ENCODE measurements at regions not wholly inside any gene's neighbourhood (a gene's known extent, or its start where the extent isn't known, plus 50 kb on each side); places are given as distances from the start of the nearest gene placed in this dataset.
"Not testable (repeated sequence)": the region's sequence is repeated elsewhere in the genome, so short reads cannot be mapped to it uniquely, and the experiment has no call there.

DNA sequence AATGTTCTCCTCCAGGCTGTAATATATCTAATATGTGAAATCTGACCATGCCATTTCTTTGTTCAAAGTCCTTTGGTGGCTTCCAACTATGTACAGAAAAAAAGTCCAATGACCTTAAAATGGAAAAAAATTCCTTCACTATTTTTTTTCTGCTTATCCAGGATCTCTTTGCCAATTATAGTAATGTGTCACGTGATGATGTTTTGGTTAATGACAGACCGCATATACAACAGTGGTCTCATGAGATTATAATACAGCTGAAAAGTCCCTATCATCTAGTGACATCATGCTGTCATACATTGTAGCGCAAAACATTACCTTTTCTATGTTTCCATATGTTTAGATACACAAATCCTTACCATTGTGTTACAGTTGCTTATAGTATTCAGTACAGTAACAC, 477.6 kb downstream of the TMEM232 start:
- no peak for DNase-seq (ENCODE audit: low spot score)

DNA sequence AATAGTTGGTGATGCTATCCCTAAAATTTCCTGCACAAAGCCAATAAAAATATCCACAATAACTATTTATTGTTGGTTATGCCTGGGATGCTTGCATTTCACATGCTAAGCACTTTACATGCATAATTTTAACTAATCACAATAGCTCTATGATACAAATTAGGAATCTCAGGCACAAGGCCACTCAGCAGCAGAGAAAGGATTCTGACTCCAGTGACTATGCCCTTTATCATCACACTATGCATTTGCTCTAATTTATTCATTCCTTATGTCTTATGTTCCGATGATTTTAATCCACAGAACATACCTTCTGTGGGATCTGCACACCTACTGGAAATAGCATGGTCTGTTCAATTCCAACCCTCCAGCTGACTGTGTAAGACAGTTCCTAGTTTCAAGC, 476.1 kb downstream of the TMEM232 start:
- DNase-seq (ENCODE audit: low spot score), result no peak

DNA sequence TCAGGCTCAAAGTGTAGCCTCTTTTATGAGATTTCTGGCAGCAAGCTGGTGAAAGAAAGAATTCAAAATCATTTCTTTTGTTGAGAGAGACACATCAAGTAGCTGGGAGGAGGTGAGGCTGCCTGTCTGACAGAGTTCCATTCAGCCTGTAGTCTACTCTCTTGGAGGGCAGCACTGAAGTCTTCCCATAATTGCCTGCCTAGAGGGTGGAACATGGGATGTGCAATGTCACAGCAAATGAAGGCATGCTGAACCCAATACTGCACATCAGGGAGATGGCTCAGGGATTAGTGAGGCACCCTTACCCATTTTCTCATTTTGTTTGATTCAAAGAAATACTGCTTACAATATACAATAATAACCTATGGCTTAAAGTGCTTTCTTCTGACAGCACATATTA, 475.7 kb downstream of the TMEM232 start:
- DNase-seq (ENCODE audit: low spot score), result no peak

DNA sequence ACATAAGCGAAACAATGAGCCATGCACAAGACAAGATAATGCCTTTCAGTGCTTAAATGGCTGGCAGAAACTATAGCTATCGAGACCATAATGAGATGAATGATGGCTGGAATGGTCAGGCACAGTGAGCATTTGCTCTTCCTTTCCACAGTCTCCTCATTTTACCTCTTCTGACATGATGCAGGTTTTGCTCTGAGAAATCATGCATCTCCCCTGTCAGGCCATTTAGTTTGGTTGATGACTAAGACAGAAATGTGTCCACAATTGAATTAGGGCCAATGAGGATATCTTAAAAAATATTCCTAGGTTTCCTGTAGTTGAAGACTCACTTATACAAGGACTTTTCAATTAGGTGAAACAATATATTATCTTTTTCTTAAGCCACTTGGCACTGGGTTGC, 475.1 kb downstream of the TMEM232 start:
- DNase-seq (ENCODE audit: low spot score), result no peak

DNA sequence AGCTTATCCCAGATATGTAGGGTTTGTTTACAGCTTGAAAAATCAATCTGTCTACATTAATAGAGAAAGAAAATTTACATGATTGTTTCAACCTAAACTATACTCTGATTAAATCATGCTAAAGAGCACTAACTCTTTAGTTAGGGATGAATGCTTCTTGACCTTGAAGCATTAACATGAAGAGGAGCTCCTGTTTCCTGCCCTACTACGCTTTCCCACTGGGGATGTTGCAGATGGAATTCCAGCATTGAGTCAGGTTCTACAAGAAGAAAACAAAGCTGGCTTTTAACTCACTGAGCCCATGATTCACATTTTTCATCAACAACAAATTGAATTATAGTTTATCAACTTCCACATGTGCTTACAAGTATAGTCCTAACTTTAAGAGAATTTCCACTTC, 471.3 kb downstream of the TMEM232 start:
- DNase-seq (ENCODE audit: low spot score), result no peak

DNA sequence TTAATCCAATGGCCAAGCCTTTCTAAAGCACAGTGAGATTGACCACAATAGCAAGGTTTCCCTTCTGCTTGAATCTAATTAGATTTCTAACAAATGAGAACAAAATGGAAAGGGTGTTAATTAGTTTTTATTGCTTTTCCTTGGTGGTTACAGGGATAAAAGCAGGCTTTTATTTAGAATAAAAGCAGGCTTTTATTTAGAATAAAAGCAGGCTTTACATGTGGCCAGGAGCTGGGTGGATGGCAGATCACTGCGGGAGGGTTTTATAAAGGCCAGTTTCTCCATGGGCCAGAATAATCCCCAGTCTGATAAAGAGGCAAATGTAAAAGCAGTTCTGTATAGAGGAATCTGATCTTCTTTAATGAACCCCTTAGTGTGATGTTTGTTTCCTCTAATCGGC, 470.2 kb downstream of the TMEM232 start:
- no peak for DNase-seq (ENCODE audit: low spot score)

DNA sequence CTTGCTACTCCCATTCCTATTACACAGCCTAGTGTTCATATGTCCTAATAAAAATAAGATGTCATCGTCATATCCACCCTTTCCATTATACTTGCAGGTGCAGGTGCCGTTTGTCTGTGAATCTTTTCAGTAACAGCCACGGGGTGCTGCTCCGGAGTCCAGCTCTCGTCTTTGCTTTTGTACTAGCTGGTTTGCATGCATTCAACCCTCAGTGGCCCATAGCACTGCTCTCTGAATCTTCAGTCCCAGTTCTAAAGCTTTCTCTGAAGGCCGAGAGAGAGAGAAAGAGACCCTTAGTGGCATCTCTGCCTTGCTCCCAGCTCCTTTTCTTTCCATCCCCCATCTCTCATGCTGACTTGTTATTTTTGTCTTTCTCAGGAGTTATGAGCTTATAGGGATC, 468.5 kb downstream of the TMEM232 start:
- no peak for DNase-seq (ENCODE audit: low spot score)

DNA sequence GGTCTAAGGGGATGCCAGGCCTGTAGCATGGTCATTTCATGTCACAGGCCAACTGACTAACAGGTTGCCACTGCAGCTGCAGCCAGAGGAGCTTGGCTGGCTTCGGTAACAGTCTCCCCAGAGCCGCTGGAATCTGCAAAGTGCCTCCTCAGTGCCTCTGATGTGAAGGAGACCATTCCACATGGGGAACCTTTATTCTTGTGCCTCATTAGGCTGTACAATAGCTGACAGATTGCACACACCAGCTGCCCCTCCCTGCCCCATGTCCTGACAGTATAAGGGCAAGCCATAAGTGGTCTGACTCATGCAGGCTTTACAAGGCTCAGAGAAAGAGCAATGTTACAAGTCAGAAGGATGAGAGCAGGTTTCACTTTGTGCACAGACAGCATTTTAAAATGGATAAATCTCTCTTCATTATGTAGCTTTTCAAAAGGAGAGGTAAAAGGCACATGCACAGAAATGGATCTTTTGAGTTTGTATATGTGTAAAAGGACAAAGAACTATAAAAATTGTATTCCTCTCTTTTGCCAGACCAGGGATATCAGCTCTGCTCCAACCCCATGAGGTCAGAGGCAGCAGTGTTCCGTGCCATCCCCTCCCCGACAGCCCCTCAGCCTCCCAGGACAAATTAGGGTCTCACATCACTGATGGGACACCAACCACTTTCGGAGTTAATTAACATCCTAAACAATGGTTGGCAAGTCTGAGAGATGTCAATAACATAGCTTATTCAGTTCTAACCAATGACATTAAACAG, 467.8 kb downstream of the TMEM232 start:
- DNase-seq (ENCODE audit: low spot score), result peak; percentile 34

DNA sequence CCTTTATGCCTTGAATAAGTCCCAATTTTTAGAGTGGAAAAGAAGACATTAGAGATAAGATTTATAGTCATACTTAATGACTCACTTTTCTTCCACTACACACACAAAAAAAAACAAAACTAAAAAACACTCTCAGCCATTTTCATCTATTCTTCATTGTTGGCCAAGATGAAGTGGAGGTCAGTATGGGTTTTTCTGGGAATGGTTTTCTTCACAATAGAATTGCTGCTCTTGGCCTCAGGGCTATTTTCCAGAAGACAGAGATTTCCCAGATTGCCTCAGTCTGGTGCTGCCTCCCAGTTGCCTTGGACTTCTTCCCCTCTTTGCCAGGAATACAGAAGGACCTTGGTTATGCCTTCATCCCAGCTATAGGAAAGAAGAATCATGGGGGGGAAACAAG, 463.7 kb downstream of the TMEM232 start:
- DNase-seq (ENCODE audit: low spot score), result no peak

DNA sequence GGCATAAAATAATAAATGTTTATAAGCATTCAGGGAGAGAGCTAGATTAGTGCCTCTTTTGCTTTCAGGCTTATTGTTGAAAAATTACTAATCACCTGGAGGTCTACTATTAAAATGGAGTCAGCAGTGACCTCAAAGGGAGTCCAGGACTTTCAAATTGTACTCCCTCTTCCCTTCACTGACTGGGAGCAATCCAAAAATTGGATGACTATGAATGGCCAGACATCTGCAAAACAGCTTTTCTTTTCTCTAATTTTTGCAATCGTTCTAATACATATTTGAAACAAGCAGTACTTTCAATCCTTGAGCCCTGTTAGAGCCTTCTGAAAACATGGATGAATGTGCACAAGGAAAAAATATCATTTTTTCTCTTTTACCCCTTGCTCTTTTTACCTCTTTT, 461.8 kb downstream of the TMEM232 start:
- DNase-seq (ENCODE audit: low spot score), result no peak

DNA sequence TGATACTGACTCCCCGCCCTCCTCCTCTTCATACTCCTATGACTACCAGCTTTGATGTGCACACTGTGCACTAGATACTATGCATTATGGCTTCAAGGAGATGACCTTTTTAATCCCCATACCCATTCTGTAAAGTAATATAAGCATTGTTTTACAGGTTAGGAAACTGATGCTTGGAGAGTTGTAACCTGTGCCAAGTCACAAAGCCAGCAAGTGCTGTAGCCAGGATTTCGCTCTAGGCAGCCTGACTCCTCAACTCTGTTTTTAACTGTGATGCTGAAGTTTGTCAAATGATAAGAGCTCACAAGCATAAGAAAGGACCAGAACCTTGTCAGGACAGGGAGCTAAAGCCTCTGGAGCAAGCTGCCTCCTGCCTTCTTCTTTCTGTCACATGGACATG, 461.3 kb downstream of the TMEM232 start:
- no peak for DNase-seq (ENCODE audit: low spot score)

DNA sequence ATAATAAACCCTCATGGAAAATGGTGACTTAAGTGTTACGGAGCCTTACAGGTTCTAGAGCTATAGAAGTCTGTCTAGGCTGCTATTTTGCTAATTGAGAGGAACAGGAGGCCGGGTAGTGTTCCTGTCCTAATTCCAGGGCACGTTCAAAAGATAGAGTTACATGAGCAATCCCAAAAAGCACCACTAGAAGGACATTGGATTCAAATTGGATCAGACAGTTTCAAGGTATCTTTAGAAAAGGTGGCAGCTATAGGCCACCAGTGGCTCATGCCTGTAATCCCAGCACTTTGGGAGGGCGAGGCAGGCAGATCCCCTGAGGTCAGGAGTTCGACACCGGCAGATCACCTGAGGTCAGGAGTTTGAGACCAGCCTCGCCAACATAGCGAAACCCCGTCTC, 458.8 kb downstream of the TMEM232 start:
- DNase-seq (ENCODE audit: low spot score), result no peak

DNA sequence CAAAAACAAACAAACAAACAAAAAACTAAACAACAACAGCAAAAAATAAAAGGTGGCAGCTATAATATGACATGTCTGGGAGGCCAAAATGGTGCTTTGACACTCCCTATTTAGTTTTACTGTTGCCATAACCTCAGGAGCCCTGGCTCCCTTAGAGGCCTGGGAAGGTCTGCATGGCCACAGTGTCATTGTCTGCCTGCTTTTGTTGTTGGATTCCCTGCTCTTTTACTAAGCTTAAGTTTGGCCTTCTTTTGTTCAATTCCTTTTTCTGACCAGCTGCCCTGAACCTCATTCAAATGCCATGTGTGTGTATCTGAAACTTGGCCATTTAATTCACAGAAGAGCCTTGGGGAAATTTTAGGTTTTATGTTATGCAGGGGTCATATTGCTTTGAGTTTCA, 458.2 kb downstream of the TMEM232 start:
- DNase-seq (ENCODE audit: low spot score), result no peak

DNA sequence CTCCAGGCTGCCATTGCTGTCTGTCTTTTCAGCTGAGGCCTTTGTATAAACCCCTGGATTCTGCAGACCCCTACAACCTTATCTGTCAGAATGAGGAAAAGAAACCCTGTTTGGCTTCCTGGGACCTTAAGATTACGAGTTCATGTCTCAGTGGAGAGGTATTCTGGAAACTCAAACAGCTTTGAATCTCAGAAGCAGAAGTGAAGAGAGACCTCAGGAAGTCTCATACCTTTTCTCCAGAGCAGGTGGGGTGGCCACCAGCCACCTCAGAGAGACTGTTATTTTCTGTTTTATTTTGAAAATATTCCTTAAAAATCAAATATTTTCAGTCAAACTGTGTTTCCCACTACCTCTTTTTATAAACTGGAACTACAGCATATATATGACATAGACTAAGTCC, 457.5 kb downstream of the TMEM232 start:
- no peak for DNase-seq (ENCODE audit: low spot score)

DNA sequence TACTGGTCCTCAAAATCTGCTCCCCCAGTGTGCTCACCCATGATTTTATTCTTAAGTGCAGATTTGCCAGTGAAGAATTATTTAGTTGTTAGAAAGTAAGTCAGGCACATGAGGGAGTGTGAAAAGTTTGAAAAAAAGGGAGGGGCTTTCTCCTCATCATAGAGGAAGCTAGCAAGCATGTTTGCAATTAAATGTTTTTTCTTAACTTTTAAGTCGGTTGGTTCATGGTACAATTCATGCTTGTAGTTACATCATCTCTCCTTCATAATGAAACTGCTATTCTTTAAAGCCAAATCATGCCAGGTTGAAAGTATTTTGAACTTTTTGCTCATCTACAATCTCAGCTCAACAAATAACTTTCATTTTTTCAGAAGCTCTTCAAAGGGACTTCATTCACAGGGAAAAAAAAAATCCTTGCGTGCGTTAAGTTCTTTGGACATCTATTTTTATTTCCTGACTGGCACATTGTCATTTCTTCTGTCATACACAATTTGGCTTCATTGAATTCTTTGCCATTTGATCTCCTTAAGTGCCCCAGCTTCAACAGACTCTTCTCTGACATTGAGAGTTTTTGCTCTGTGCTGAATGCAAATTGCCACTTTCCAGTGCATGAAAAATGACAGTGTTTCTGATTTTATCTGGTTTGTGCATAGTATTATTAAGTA, 456.9 kb downstream of the TMEM232 start:
- DNase-seq (ENCODE audit: low spot score), result no peak

DNA sequence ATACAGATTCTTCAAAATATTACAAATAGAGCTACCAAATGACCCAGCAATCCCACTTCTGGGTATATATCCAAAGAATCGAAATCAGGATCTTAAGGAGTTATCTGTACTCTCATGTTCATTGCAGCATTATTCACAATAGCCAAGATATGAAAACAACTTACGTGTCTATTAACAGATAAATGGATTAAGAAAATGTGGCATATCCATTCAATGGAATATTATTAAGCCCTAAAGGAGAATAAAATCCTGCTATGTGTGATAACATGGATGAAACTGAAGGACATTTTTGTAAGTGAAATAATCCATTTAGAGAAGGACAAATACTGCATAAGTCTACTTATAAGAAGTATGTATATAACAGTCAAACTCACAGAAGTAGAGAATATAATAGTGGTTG, 450.6 kb downstream of the TMEM232 start:
- DNase-seq (ENCODE audit: low spot score), result no peak

DNA sequence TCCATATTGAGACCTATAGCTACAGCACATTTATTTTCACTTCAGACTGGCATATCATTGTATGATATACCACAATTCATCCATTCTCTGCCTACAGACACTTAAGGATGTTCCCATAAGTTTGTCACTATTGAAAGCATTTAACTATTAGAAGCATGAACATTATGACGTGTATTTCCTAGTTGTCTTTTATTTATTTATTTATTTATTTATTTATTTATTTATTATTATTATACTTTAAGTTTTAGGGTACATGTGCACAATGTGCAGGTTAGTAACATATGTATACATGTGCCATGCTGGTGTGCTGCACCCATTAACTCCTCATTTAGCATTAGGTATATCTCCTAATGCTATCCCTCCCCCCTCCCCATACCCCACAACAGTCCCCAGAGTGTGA, 448.0 kb downstream of the TMEM232 start:
- DNase-seq (ENCODE audit: low spot score), result not testable (repeated sequence)

DNA sequence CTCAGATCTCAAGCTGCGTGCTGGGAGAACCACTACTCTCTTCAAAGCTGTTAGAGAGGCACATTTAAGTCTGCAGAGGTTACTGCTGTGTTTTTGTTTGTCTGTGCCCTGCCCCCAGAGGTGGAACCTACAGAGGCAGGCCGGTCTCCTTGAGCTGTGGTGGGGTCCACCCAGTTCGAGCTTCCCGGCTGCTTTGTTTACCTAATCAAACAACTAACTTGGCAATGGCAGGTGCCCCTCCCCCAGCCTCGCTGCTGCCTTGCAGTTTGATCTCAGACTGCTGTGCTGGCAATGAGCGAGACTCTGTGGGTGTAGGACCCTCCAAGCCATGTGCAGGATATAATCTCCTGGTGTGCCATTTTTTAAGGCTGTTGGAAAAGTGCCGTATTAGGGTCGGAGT, 442.4 kb downstream of the TMEM232 start:
- not testable (repeated sequence) for DNase-seq (ENCODE audit: low spot score)

DNA sequence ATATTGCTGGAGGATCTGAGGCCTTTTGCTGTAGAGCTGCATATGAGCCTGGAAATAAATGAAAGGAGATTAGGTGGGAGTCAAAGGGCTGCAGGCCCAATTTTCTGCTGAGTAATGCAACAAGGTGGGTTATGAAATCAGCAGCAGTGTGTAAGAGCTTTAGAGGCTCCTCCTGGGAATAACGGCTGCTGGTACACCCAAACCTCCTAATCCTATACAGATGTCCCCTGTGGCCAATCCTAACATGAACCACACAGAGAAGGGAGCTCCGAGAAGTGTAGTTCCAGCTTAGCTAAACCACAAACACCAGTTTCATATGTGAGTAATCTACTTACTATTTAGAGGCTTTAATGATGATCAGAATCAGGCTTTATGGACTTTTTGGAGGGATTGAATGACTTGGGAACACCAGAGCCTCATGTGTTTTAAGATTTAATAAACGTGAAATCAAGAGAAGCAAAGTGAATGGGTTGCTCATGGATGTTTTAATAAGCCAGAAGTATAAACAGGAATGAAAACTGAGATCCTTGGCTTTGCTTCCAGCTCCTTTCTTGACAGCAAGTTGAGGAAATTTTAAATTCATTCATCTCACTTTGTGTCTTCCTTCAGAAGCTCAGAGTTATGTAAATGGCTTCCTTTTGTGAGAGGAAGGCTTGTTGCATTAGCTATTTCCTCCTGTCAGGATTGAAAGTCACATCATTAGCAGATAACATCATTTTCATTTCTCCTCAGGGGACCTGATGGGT, 437.5 kb downstream of the TMEM232 start:
- DNase-seq (ENCODE audit: low spot score), result peak; percentile 46

DNA sequence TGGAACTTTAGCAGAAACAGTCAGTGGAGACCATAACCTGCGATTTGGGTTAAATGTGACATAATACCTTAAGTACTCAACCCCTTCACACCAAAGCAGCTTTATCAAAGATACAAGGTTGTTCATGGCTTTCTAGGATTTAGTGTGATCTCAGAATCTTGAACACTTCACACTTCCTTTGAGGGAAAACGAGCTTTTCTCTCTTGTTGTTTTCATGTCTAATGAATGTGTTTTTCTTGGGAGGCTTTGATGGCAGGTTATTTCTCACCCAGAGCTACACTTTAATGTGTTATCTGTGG, 437.0 kb downstream of the TMEM232 start:
- no peak for DNase-seq (ENCODE audit: low spot score)

DNA sequence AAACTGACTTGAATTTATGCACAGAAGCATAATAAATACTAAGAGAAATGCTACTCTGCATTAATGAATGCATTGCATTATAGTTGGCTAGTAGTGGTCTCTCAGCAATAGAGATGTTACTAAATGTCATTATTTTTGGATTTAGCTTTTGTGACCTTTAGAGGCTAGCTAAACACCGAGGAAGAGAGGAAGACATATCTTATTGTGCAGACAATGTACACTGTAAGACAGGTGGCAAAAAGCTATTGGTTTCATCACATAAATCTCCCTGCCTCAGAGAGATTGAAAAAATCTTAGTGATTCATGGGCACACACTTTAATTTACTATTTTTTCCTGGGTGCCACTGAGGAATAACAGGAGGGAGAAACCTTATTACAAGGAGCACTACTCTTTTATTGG, 435.9 kb downstream of the TMEM232 start:
- DNase-seq (ENCODE audit: low spot score), result no peak

DNA sequence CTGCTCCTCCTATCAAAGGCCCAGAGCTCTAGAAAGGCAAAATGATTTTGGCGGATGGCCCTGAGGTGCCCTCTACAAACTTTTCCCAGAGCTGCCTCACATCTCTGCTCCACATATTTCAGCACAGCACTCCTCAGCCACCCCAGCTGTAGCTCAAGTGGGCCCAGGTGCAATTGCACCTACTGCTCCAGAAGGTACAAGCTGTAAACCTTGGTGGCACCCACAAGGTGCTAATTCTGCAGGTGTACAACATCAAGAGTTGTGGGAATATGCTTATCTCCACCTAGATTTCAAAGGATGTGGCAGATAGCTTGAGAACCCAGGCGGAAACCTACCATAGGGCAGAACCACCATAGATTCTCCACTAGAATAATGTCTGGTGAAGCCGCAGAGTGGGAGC, 432.2 kb downstream of the TMEM232 start:
- DNase-seq (ENCODE audit: low spot score), result no peak

DNA sequence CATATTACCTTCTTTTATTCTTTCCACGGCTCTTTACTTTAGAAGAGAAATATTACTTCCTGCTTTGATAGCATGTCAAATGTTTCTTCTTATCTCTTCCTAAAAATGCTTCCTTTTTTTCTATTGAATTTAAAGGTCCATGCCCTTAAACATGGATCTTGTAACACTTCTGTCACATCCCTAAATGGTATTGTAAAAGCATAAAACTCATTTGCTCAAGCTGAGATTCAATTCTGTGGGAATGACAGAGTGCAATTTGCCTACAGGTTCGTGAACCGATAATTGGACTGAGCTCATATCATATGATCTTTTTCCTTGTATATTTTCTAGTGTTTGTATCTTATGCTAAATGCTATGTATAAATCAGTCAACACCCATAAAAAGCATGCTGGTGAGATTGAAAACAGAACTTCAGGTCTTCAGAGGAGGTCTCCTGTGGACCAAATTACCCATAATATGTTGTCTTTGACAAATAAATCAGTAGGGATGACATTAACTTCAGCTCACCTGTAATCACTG, 429.3 kb downstream of the TMEM232 start:
- DNase-seq (ENCODE audit: low spot score), result no peak
